HepG2 (cell line): ENCODE measurements at regions not wholly inside any gene's neighbourhood (a gene's known extent, or its start where the extent isn't known, plus 50 kb on each side); places are given as distances from the start of the nearest gene placed in this dataset.
A peak's percentile ranks its signal among the peaks of the same experiment; 100 is the strongest.

Experiments used
- HDAC2 ChIP-seq: sonication (generic); formaldehyde crosslinking; IDR thresholded peaks from 2 replicates; pipeline ENCODE4 v1.4.0; 2020; ENCODE audit warnings: missing genetic modification reagents
- HNF4G ChIP-seq, 2 experiments: sonication (generic) in 1 of 2; formaldehyde crosslinking in 1 of 2; IDR thresholded peaks; 2 replicates each; pipeline versions ENCODE4 v1.4.0 to v1.6.1; 2011 to 2020; ENCODE audit warnings: borderline replicate concordance in 2 of 2, low read depth in 2 of 2, mild to moderate bottlenecking in 2 of 2, low read length in 1 of 2, missing genetic modification reagents in 1 of 2, moderate library complexity in 1 of 2
- RBM22 ChIP-seq: fragments of 200-400 bp; formaldehyde crosslinking; optimal IDR thresholded peaks from 2 replicates; pipeline ENCODE3; 2017; ENCODE audit warnings: mild to moderate bottlenecking, low read length, moderate library complexity
- REPIN1 ChIP-seq: sonication (generic); formaldehyde crosslinking; IDR thresholded peaks from 2 replicates; pipeline ENCODE4 v1.8.0; 2022; ENCODE audit warnings: missing genetic modification reagents, low read depth, mild to moderate bottlenecking, borderline replicate concordance
- TBX3 ChIP-seq: fragments of 450-650 bp; IDR thresholded peaks from 2 replicates; pipeline ENCODE4 v1.6.1; 2017; ENCODE audit warnings: antibody characterized with exemption, mild to moderate bottlenecking, inconsistent platforms, borderline replicate concordance
- TCF7 ChIP-seq: sonication (generic); IDR thresholded peaks from 2 replicates; pipeline ENCODE4 v1.6.1; 2016; ENCODE audit warnings: antibody characterized with exemption, low read depth
- ZNF292 ChIP-seq: sonication (generic); formaldehyde crosslinking; IDR thresholded peaks from 2 replicates; pipeline ENCODE4 v1.8.1; 2022; ENCODE audit warnings: mild to moderate bottlenecking, low read depth, missing genetic modification reagents, borderline replicate concordance
- ZNF792 ChIP-seq: IDR thresholded peaks from 2 replicates; pipeline ENCODE4 v1.6.1; 2016
- TF ChIP-seq, protein P1 (sequence below): sonication (generic); formaldehyde crosslinking; IDR thresholded peaks from 2 replicates; pipeline ENCODE4 v1.4.0; 2020; ENCODE audit warnings: mild to moderate bottlenecking, missing genetic modification reagents
- TF ChIP-seq, protein P2 (sequence below): sonication (generic); formaldehyde crosslinking; conservative IDR thresholded peaks from 2 replicates; pipeline ENCODE4 v1.5.0; 2020; ENCODE audit warnings: missing genetic modification reagents
- TF ChIP-seq, protein P3 (sequence below): sonication (generic); formaldehyde crosslinking; IDR thresholded peaks from 2 replicates; pipeline ENCODE4 v1.8.0; 2022; ENCODE audit warnings: missing genetic modification reagents, mild to moderate bottlenecking, inconsistent platforms, borderline replicate concordance
- TF ChIP-seq, protein P4 (sequence below): IDR thresholded peaks from 2 replicates; pipeline ENCODE4 v1.6.1; 2012; ENCODE audit warnings: low read length, improper control_type of control experiment
- TF ChIP-seq, protein P5 (sequence below): IDR thresholded peaks from 2 replicates; pipeline ENCODE4 v1.6.1; 2016; ENCODE audit warnings: mild to moderate bottlenecking

DNA sequence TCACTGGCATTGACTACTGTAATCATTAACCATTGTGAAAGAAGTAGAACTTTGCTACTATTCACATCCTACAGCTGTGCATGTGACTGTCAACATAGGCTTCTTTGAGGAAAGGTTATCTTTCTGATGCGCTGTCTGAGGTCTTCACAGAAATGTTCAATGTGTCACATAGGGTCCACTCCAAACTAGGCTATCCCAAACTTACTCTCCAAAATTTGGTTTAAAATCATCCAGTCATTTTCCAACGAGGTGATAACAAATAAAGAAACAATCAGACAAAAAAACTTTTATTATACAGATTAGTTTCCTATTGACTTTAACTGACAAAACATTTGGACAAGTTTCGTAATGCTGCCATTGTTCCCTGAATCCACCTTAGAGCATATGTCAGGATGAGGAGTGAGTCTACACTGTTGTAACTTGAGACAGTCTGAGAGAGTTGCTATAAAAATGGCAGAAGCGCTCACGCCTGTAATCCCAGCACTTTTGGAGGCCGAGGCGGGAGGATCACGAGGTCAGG lies 511.6 kb downstream of the PLOD2 start (continued):
- TF ChIP-seq, protein P1, sequence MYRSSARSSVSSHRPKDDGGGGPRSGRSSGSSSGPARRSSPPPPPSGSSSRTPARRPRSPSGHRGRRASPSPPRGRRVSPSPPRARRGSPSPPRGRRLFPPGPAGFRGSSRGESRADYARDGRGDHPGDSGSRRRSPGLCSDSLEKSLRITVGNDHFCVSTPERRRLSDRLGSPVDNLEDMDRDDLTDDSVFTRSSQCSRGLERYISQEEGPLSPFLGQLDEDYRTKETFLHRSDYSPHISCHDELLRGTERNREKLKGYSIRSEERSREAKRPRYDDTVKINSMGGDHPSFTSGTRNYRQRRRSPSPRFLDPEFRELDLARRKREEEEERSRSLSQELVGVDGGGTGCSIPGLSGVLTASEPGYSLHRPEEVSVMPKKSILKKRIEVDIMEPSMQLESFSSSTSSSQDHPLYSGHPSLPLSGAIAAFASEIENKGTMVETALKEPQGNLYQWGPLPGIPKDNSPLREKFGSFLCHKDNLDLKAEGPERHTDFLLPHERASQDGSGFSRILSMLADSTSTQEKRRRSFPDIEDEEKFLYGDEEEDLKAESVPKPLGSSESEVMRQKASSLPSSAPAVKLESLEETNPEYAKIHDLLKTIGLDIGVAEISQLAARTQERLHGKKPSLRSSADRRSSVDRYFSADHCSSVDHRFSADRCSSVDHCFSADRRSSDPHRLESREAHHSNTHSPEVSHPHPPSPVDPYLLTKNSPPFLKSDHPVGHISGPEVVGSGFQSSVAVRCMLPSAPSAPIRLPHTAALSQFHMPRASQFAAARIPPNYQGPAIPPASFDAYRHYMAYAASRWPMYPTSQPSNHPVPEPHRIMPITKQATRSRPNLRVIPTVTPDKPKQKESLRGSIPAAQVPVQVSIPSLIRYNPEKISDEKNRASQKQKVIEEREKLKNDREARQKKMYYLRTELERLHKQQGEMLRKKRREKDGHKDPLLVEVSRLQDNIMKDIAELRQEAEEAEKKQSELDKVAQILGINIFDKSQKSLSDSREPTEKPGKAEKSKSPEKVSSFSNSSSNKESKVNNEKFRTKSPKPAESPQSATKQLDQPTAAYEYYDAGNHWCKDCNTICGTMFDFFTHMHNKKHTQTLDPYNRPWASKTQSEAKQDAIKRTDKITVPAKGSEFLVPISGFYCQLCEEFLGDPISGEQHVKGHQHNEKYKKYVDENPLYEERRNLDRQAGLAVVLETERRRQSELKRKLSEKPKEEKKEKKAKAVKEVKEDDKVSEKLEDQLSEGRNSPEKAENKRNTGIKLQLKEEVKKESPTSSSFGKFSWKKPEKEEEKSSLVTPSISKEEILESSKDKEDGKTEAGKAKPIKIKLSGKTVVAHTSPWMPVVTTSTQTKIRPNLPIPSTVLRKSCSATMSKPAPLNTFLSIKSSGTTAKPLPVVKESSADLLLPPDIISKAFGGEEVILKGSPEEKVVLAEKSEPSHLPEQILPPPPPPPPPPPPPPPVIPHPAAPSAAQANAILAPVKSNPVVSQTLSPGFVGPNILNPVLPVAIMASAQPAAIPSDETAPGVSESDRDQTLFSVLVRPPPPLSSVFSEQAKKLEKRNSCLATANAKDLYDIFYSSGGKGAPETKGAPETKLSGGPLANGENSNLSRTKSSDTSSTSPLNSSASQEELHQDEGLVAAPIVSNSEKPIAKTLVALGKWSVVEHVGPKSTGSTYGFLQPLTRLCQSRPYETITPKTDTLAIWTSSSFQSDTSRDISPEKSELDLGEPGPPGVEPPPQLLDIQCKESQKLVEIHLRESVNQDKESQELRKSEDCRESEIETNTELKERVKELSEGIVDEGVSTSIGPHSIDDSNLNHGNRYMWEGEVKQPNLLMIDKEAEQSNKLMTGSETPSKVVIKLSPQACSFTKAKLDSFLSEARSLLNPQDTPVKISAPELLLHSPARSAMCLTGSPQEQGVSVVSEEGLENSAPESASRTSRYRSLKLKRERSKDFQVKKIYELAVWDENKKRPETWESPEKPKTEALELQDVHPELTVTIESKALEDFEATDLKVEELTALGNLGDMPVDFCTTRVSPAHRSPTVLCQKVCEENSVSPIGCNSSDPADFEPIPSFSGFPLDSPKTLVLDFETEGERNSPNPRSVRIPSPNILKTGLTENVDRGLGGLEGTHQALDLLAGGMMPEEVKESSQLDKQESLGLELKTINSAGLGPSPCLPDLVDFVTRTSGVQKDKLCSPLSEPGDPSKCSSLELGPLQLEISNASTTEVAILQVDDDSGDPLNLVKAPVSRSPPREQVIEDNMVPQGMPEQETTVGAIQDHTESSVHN (CRISPR knock-in tag) = no peak
- TF ChIP-seq HNF4G (IDR thresholded peaks at IDR 0.05; ENCODE audit: borderline replicate concordance, low read depth, low read length) (peak; percentile 41), HNF4G (CRISPR knock-in tag; IDR thresholded peaks at IDR 0.05; ENCODE audit: borderline replicate concordance, low read depth) (no peak), ZNF292 (CRISPR knock-in tag) (no peak), REPIN1 (CRISPR knock-in tag) (peak; percentile 46; the same call in 1 of the 2 replicates), HDAC2 (CRISPR knock-in tag) (peak; percentile 86), ZNF792 (no peak), TBX3 (no peak), TCF7 (peak; percentile 80), RBM22 (no peak)
- TF ChIP-seq, protein P2, sequence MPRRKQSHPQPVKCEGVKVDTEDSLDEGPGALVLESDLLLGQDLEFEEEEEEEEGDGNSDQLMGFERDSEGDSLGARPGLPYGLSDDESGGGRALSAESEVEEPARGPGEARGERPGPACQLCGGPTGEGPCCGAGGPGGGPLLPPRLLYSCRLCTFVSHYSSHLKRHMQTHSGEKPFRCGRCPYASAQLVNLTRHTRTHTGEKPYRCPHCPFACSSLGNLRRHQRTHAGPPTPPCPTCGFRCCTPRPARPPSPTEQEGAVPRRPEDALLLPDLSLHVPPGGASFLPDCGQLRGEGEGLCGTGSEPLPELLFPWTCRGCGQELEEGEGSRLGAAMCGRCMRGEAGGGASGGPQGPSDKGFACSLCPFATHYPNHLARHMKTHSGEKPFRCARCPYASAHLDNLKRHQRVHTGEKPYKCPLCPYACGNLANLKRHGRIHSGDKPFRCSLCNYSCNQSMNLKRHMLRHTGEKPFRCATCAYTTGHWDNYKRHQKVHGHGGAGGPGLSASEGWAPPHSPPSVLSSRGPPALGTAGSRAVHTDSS = no peak
- TF ChIP-seq, protein P3, sequence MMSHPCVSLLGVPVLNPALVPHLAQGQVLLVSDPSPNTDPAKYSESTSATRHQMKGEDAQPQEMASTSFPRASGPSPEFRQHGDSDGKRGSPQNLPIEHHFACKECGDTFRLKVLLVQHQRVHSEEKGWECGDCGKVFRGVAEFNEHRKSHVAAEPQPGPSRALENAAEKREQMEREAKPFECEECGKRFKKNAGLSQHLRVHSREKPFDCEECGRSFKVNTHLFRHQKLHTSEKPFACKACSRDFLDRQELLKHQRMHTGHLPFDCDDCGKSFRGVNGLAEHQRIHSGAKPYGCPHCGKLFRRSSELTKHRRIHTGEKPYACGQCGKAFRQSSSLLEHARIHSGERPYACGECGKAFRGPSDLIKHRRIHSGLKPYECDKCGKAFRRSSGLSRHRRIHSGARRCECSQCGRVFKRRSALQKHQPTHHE (CRISPR knock-in tag) = no peak
- TF ChIP-seq, protein P4, sequence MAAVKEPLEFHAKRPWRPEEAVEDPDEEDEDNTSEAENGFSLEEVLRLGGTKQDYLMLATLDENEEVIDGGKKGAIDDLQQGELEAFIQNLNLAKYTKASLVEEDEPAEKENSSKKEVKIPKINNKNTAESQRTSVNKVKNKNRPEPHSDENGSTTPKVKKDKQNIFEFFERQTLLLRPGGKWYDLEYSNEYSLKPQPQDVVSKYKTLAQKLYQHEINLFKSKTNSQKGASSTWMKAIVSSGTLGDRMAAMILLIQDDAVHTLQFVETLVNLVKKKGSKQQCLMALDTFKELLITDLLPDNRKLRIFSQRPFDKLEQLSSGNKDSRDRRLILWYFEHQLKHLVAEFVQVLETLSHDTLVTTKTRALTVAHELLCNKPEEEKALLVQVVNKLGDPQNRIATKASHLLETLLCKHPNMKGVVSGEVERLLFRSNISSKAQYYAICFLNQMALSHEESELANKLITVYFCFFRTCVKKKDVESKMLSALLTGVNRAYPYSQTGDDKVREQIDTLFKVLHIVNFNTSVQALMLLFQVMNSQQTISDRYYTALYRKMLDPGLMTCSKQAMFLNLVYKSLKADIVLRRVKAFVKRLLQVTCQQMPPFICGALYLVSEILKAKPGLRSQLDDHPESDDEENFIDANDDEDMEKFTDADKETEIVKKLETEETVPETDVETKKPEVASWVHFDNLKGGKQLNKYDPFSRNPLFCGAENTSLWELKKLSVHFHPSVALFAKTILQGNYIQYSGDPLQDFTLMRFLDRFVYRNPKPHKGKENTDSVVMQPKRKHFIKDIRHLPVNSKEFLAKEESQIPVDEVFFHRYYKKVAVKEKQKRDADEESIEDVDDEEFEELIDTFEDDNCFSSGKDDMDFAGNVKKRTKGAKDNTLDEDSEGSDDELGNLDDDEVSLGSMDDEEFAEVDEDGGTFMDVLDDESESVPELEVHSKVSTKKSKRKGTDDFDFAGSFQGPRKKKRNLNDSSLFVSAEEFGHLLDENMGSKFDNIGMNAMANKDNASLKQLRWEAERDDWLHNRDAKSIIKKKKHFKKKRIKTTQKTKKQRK = no peak
- TF ChIP-seq, protein P5, sequence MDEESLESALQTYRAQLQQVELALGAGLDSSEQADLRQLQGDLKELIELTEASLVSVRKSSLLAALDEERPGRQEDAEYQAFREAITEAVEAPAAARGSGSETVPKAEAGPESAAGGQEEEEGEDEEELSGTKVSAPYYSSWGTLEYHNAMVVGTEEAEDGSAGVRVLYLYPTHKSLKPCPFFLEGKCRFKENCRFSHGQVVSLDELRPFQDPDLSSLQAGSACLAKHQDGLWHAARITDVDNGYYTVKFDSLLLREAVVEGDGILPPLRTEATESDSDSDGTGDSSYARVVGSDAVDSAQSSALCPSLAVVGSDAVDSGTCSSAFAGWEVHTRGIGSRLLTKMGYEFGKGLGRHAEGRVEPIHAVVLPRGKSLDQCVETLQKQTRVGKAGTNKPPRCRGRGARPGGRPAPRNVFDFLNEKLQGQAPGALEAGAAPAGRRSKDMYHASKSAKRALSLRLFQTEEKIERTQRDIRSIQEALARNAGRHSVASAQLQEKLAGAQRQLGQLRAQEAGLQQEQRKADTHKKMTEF (CRISPR knock-in tag) = peak; percentile 52
